NT2/D1 (cell line): ENCODE measurements at regions not wholly inside any gene's neighbourhood (a gene's known extent, or its start where the extent isn't known, plus 50 kb on each side); places are given as distances from the start of the nearest gene placed in this dataset.

Experiments used
- DNase-seq: peaks from one replicate; pipeline ENCODE4 v3.0.0-alpha.2; 2011; ENCODE audit warnings: low read depth, low spot score
- H3K27me3 ChIP-seq: 2 replicates; pipeline ENCODE4 v1.6.0; 2011; ENCODE audit warnings: mild to moderate bottlenecking; ENCODE audit not compliant: insufficient read length, insufficient read depth
- H3K36me3 ChIP-seq: 2 replicates; pipeline ENCODE4 v1.6.1; 2011; ENCODE audit warnings: mild to moderate bottlenecking, low read length, mixed read lengths; ENCODE audit not compliant: insufficient read depth, insufficient read length
- H3K4me1 ChIP-seq: 2 replicates; pipeline ENCODE4 v1.5.1; 2011; ENCODE audit not compliant: insufficient read depth, insufficient read length
- H3K4me3 ChIP-seq: 2 replicates; pipeline ENCODE4 v1.5.1; 2011; ENCODE audit warnings: low read depth; ENCODE audit not compliant: insufficient read length
- H3K9ac ChIP-seq: 2 replicates; pipeline ENCODE4 v1.6.0; 2011; ENCODE audit warnings: low read depth; ENCODE audit not compliant: insufficient read length
- H3K9me3 ChIP-seq: 2 replicates; pipeline ENCODE4 v1.5.1; 2011; ENCODE audit warnings: mild to moderate bottlenecking, low read length; ENCODE audit not compliant: insufficient read depth
- SUZ12 ChIP-seq: IDR thresholded peaks from 2 replicates; pipeline ENCODE4 v1.6.1; 2011; ENCODE audit not compliant: insufficient read length, insufficient read depth; ENCODE audit errors: extremely low read depth
- YY1 ChIP-seq: IDR thresholded peaks from 2 replicates; pipeline ENCODE4 v1.6.1; 2011; ENCODE audit not compliant: insufficient read length, insufficient read depth
- ZNF274 ChIP-seq: IDR thresholded peaks from 2 replicates; pipeline ENCODE4 v1.6.1; 2011; ENCODE audit warnings: mild to moderate bottlenecking, low read depth, low read length

- H3K9me3 ChIP-seq = no peaks in the 10 kb centered on the region
- no peaks in the 10 kb centered on the region for H3K4me1 ChIP-seq
- no peak for DNase-seq
- H3K4me3 ChIP-seq = no peak overlapping the region
- no peaks in the 10 kb centered on the region for H3K36me3 ChIP-seq
- no peak for TF ChIP-seq SUZ12
- no peak for TF ChIP-seq YY1
- no peak for TF ChIP-seq ZNF274
- H3K27me3 ChIP-seq = no peaks in the 10 kb centered on the region
- no peak overlapping the region for H3K9ac ChIP-seq
Measured at GRCh38 chr17:70804161-70804560, 634.8 kb downstream of the KCNJ2 start.

- H3K9me3 ChIP-seq = no peaks in the 10 kb centered on the region
- H3K4me1 ChIP-seq = no peaks in the 10 kb centered on the region
- no peaks in the 10 kb centered on the region for H3K27me3 ChIP-seq
- H3K4me3 ChIP-seq = no peak overlapping the region
- TF ChIP-seq ZNF274 = no peak
- no peak for TF ChIP-seq YY1
- TF ChIP-seq SUZ12 = no peak
- no peaks in the 10 kb centered on the region for H3K36me3 ChIP-seq
- no peak overlapping the region for H3K9ac ChIP-seq
- no peak for DNase-seq
Measured at GRCh38 chr17:70808596-70808995, 639.3 kb downstream of the KCNJ2 start.

- Histone ChIP-seq H3K9ac (no peak overlapping the region), H3K4me1 (no peaks in the 10 kb centered on the region), H3K27me3 (no peaks in the 10 kb centered on the region), H3K4me3 (no peak overlapping the region), H3K9me3 (no peaks in the 10 kb centered on the region), H3K36me3 (no peaks in the 10 kb centered on the region)
- no peak for DNase-seq
- no peak for TF ChIP-seq ZNF274
- TF ChIP-seq YY1 = no peak
- TF ChIP-seq SUZ12 = no peak
Measured at GRCh38 chr17:70810609-70811008, 641.3 kb downstream of the KCNJ2 start.

GRCh38 chr17:70813355-70813930 lies 644.1 kb downstream of the KCNJ2 start:
- no peak overlapping the region for H3K9ac ChIP-seq
- no peak for DNase-seq
- TF ChIP-seq YY1 = no peak
- TF ChIP-seq ZNF274 = no peak
- no peak for TF ChIP-seq SUZ12
- peaks cover 10% of the 10 kb centered on the region; the same call in 1 of the 2 replicates for H3K9me3 ChIP-seq
- H3K4me3 ChIP-seq = no peak overlapping the region
- H3K36me3 ChIP-seq = no peaks in the 10 kb centered on the region
- no peaks in the 10 kb centered on the region for H3K4me1 ChIP-seq
- H3K27me3 ChIP-seq = no peaks in the 10 kb centered on the region

- H3K9ac ChIP-seq = no peak overlapping the region
- H3K4me3 ChIP-seq = no peak overlapping the region
- H3K36me3 ChIP-seq = no peaks in the 10 kb centered on the region
- no peaks in the 10 kb centered on the region for H3K4me1 ChIP-seq
- DNase-seq = no peak
- no peak for TF ChIP-seq ZNF274
- no peak for TF ChIP-seq YY1
- TF ChIP-seq SUZ12 = no peak
- H3K27me3 ChIP-seq = no peaks in the 10 kb centered on the region
- peaks cover 10% of the 10 kb centered on the region; the same call in 1 of the 2 replicates for H3K9me3 ChIP-seq
Measured at GRCh38 chr17:70819183-70819582, 649.9 kb downstream of the KCNJ2 start.

GRCh38 chr17:70820276-70820675 lies 650.9 kb downstream of the KCNJ2 start:
- no peak overlapping the region for H3K9ac ChIP-seq
- peaks cover 10% of the 10 kb centered on the region; the same call in 1 of the 2 replicates for H3K9me3 ChIP-seq
- no peak for DNase-seq
- no peak for TF ChIP-seq YY1
- TF ChIP-seq SUZ12 = no peak
- no peak for TF ChIP-seq ZNF274
- H3K4me1 ChIP-seq = no peaks in the 10 kb centered on the region
- no peaks in the 10 kb centered on the region for H3K36me3 ChIP-seq
- H3K4me3 ChIP-seq = no peak overlapping the region
- no peaks in the 10 kb centered on the region for H3K27me3 ChIP-seq

GRCh38 chr17:70825321-70826125 lies 656.2 kb downstream of the KCNJ2 start:
- no peaks in the 10 kb centered on the region for H3K27me3 ChIP-seq
- DNase-seq = no peak
- H3K9ac ChIP-seq = no peak overlapping the region
- H3K4me1 ChIP-seq = no peaks in the 10 kb centered on the region
- TF ChIP-seq YY1 = no peak
- TF ChIP-seq SUZ12 = no peak
- TF ChIP-seq ZNF274 = no peak
- H3K9me3 ChIP-seq = no peaks in the 10 kb centered on the region
- no peaks in the 10 kb centered on the region for H3K36me3 ChIP-seq
- no peak overlapping the region for H3K4me3 ChIP-seq
